Fibroblast of skin of left biceps (primary cell): ENCODE measurements at regions not wholly inside any gene's neighbourhood (a gene's known extent, or its start where the extent isn't known, plus 50 kb on each side); places are given as distances from the start of the nearest gene placed in this dataset.

Experiments
- DNase-seq, 2 experiments: peaks; one replicate each; pipeline ENCODE4 v3.0.0-alpha.2; 2013; ENCODE audit warnings: low read depth in 2 of 2

GRCh38 chr3:55180161-55180560 lies 252.3 kb upstream of the LRTM1 start:
- DNase-seq: no peak

DNA sequence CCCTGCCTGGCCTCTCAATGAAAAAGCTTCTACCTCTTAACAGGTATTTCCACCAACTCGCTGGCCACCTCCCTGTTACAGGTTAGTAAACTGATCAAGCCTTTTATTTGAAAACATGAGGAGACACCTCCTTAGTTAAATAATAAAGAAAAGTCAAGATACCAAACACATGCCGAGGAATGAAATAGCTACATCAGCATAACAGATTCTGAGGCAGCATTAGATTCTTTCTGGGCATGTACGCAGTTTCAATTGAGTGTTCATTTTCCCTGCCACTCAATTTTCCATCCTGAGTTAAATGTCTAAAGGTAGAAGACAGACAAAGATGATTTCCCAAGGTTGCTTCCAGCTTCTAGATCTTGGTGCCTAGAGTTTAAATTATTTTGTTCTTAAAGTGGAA lies 250.5 kb upstream of the LRTM1 start:
- DNase-seq: no peak

DNA sequence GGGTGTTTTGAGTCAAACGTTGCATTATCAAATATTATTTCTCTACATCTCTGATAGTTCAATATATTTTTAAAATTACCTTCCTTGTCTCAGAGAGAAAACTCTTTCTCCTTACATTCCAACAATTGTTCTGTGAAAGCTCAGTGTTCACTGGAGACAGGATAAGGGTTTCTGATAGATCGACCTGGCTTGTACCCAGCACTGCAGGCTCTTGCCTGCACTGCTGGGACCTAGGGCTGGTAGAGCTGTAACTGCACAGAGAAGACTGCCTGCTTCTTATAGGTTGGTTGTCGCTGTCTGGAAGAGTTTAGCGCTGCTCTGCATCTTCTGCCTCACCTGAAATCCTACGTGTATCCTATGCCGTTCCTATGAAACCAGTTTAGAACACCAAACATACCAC lies 249.9 kb upstream of the LRTM1 start:
- DNase-seq: no peak

- no peak for DNase-seq
Measured at GRCh38 chr3:55175423-55175822, 247.6 kb upstream of the LRTM1 start.

- no peak for DNase-seq
Measured at GRCh38 chr3:55174747-55175146, 246.9 kb upstream of the LRTM1 start.

GRCh38 chr3:55173504-55173903 lies 245.6 kb upstream of the LRTM1 start:
- DNase-seq: no peak

DNA sequence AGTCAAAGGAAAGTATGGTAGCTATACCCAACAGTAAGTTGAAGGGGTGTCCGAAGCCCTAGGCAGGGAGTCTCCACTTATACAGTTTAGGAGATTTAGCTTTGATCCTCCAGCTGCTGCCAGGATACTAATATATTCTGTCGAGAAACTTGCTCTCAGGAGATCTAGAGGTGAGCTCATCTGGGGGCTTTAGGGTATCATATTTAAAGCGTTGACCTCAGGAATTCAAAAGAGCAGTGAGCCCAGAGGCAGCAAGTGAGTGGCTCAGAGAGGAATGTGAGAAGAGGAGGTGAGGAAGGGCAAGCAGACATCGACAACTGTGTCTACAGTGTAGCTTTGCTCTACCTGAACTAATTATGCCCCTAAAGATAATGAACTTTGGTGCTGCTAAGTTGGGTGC lies 245.1 kb upstream of the LRTM1 start:
- no peak for DNase-seq

- no peak for DNase-seq
Measured at GRCh38 chr3:55170444-55170843, 242.6 kb upstream of the LRTM1 start.

DNA sequence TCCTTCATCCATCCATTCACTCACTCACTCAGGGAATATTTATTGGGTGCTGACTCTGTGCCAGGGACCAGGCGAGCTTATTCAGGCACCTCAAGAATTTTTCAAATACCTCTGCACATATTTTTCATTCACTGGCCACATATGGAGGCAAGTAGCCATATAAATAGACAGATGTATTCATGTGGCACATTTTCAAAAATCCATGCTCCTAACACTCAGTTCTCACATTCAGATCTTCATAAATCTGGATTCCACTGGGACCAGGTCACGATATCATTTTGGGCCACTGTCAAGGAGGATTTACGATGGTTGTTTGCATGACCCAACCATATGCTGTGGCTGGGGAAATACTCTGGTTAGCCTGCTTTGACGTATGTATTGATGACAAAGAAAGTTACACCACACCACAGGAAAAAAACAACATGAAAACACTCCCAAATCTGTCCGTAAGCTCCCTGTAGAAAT lies 241.8 kb upstream of the LRTM1 start:
- peak; percentile 100 for DNase-seq

GRCh38 chr3:55169161-55169560 lies 241.3 kb upstream of the LRTM1 start:
- no peak for DNase-seq

- peak in 1 of 2 experiments; percentile 73 for DNase-seq
Measured at GRCh38 chr3:55167586-55168317, 239.9 kb upstream of the LRTM1 start.

GRCh38 chr3:55166576-55167555 lies 239.0 kb upstream of the LRTM1 start:
- no peak for DNase-seq

GRCh38 chr3:55165704-55166405 lies 238.0 kb upstream of the LRTM1 start:
- DNase-seq: no peak

DNA sequence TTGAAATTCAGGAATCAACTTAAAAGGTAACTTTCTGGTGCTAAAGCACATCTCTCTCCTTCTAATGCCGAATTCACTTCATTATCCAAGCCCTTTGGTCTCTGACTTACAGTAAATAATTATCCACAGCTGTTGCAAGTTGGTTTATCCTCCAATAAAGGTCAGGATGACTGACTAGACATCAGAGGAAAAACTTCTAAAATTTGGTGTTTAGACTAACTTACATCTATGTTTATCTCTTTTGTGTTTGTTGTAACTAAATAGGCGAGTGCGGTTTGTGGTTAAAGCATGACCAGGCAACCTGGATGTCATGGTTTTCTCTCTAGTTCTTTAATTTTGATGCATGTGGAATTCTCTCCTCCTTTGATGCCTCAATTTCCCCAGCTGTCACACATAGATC lies 237.4 kb upstream of the LRTM1 start:
- DNase-seq: no peak

- no peak for DNase-seq
Measured at GRCh38 chr3:55164876-55165275, 237.0 kb upstream of the LRTM1 start.

DNA sequence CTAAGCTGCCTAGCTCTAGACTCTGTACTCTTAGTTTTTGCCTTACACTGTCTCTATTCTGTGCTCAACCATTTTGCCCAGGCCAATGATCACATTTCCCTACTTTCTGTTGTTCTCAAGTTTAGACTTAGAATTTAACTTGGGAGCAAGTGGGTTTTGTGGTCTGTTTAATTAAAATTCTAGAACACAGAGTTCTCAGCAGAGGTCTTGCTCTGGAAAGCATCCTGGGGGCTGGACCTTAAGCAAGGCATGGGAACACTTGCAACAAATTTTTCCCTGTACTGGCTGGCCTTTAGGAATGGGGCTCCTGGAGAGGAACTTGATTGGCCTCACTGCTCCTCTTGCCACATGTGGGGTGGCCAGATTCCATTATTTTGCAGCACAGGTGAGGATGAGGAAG lies 236.3 kb upstream of the LRTM1 start:
- no peak for DNase-seq

- no peak for DNase-seq
Measured at GRCh38 chr3:55163421-55163820, 235.6 kb upstream of the LRTM1 start.

DNA sequence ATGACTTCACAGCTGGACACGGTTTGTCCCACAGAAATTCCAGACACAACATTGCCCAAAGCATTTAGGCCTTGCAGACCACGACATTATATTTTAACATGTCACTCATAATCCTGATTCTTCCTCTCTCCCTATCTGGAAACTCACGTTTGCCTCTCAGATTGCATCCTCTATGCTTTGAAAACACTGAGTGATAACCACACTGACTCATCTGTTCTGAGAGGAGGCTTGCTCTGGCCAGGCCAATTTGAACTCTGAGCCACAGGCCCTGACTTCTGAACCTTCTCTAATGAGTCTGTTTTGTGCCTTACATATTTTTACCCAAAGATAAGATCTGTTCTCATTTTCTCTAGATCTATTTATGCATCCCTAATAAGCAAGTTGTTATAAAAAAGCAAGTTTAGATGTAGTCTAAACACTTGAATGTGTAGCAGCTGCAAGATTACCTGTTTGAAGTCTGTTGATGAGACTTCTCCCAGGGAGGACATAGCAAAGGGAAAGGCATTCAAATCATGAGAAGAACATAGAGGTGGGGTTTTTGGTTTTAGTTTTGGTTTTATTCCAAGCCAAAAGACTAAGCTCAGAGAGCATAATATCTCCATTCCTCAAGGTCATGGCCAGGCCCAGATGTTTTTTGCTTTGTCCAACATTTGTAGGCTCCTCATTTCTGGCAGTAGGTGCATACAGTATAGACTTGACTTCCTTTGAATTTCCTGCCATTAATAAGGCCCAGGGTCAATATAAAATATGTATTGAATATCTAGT lies 234.4 kb upstream of the LRTM1 start:
- DNase-seq: no peak

DNA sequence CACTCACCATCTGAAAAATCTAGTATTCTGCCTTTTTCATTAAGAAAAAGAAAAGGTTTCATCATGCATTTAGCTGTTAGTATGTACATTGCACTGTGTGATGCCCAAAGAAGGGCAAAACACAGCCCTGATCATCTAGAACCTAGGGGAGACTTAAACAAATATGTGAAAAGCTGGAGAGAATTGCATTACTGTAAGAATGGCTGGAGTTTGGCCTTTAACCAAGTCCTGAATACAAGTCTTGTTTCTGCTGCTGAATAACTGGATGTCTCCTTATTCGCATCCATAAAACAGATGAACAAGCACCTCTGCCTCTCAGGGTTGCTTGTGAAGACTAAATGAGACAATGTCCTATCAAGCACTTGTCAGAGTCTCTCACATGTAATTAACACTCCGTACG lies 233.4 kb upstream of the LRTM1 start:
- DNase-seq: no peak

DNA sequence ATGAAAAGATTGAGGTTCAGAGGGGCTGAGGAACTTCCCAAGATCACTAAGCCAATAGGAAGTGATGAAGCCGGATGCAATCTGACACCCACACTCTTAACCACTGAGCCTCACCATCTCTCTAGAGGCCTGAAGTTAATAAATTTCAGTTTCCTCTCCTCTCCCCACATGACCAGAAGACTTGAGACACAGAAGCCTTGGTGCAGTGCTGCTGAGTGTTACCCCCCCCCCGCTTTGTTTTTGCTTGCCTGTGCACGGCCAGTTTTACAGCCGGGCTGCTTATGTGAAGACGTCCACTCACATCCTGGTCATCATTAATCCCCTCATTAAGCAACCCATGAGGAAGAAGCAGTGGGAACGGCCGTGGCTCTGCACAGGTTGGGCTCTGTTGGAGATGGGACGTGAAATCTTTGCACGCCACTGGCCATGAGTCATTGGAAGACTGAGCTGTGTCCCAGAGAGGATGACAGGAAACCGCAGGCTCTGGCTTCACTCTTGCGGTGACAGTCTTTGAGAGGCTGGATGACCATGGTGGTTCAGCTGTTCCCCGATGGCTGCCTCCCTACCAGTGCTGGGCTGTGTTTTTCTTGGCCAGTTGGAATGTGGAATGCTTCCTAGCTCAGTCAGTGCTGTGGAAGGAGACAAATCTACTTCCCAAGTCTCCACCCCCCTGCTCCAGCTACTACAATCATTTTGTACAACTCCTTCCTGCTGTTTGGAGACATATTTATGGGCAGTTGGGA lies 232.6 kb upstream of the LRTM1 start:
- DNase-seq: peak; percentile 98

DNA sequence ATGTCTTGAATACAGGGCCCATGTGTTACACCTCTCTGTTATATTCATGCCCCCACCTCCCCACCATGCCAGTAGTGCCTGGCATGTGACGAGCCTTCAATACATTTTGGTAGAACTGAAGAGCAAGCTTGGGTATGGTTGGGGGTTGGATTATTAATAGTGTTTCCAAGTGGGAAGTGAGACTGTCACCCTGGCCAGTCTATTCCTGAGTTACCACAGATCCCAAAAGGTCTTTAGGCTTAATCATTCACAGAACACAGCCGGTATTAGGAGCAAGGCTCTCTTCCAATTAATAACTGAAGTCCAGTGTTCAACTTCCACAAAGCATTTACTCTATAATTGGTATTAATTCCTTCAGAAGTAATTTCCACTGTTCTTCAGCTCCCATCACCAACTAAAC lies 231.9 kb upstream of the LRTM1 start:
- DNase-seq: no peak
